H1 (cell line): ENCODE measurements at regions not wholly inside any gene's neighbourhood (a gene's known extent, or its start where the extent isn't known, plus 50 kb on each side); places are given as distances from the start of the nearest gene placed in this dataset.

Experiments used
- CTCF ChIA-PET: fragments of 300-600 bp; sonication (Branson Sonifier 250); formaldehyde crosslinking; loops from one replicate; lab custom pipeline; 2021; ENCODE audit not compliant: partially characterized antibody; lab: Charles Lee
- POLR2A ChIA-PET: fragments of 300-600 bp; sonication (Branson Sonifier 250); formaldehyde crosslinking; loops from one replicate; lab custom pipeline; 2021; ENCODE audit warnings: inconsistent platforms; ENCODE audit not compliant: partially characterized antibody; lab: Charles Lee
- DNase-seq, 2 experiments: peaks; one replicate each; pipeline versions ENCODE4 v3.0.0 to v3.0.0-alpha.2; 2010 to 2022; ENCODE audit warnings: low spot score in 2 of 2, low read depth in 1 of 2, mixed read lengths in 1 of 2
- FAIRE-seq: peaks from 2 replicates; lab custom pipeline; 2011; peaks lifted over from hg19 to GRCh38; lab: Jason Lieb, UNC
- H2AFZ ChIP-seq: 2 replicates; pipeline ENCODE4 v1.8.1; 2012; ENCODE audit warnings: low read length, inconsistent platforms
- H2AK5ac ChIP-seq: 2 replicates; pipeline ENCODE4 v1.6.1; 2013; ENCODE audit warnings: low read depth, low read length
- H2BK120ac ChIP-seq: replicated peaks from 2 replicates; pipeline ENCODE3; 2013; ENCODE audit warnings: low read depth, low read length, inconsistent platforms
- H2BK12ac ChIP-seq: 2 replicates; pipeline ENCODE4 v1.6.1; 2013; ENCODE audit warnings: low read depth, low read length
- H2BK15ac ChIP-seq: 2 replicates; pipeline ENCODE4 v1.6.1; 2013; ENCODE audit warnings: low read length
- H2BK20ac ChIP-seq: 2 replicates; pipeline ENCODE4 v1.6.1; 2013; ENCODE audit warnings: low read length
- H2BK5ac ChIP-seq: 2 replicates; pipeline ENCODE4 v1.6.1; 2013; ENCODE audit warnings: low read depth, low read length
- H3K14ac ChIP-seq: 2 replicates; pipeline ENCODE4 v1.6.1; 2013; ENCODE audit warnings: inconsistent platforms; ENCODE audit not compliant: insufficient read length
- H3K18ac ChIP-seq: 2 replicates; pipeline ENCODE4 v1.6.1; 2013; ENCODE audit warnings: low read length; ENCODE audit errors: extremely low read depth
- H3K23ac ChIP-seq: 2 replicates; pipeline ENCODE4 v1.6.1; 2013; ENCODE audit warnings: inconsistent platforms; ENCODE audit not compliant: insufficient read length
- H3K23me2 ChIP-seq: 2 replicates; pipeline ENCODE4 v1.6.1; 2013; ENCODE audit warnings: low read depth, low read length
- H3K27ac ChIP-seq: 2 replicates; pipeline ENCODE4 v1.6.1; 2011; ENCODE audit warnings: low read depth, low read length, inconsistent platforms
- H3K27me3 ChIP-seq, 4 experiments: replicated peaks in 1 of 4; 1 replicate in 1 of 4; 2 replicates in 3 of 4; pipeline versions ENCODE4 v1.6.1 to v1.8.1; 2011 to 2013; ENCODE audit warnings: low read length in 3 of 4, mild to moderate bottlenecking in 3 of 4, inconsistent platforms in 2 of 4, mixed read lengths in 2 of 4, moderate library complexity in 1 of 4; ENCODE audit not compliant: control insufficient read depth in 3 of 4, insufficient read depth in 3 of 4; ENCODE audit errors: extremely low read depth in 1 of 4
- H3K36me3 ChIP-seq, 4 experiments: 2 replicates each; pipeline versions ENCODE4 v1.6.1 to v1.8.1; 2011 to 2013; ENCODE audit warnings: mild to moderate bottlenecking in 4 of 4, low read length in 3 of 4, moderate library complexity in 2 of 4, control low read depth in 1 of 4, inconsistent platforms in 1 of 4; ENCODE audit not compliant: insufficient read depth in 4 of 4, control insufficient read depth in 2 of 4
- H3K4ac ChIP-seq: replicated peaks from 2 replicates; pipeline ENCODE3; 2013; ENCODE audit warnings: low read length, low read depth, mixed read lengths, inconsistent platforms; ENCODE audit not compliant: insufficient read length
- H3K4me1 ChIP-seq, 4 experiments: replicated peaks in 1 of 4; 1 replicate in 1 of 4; 2 replicates in 3 of 4; pipeline versions ENCODE4 v1.6.1 to v1.8.1; 2011 to 2013; ENCODE audit warnings: low read length in 3 of 4, inconsistent platforms in 2 of 4, mixed read lengths in 1 of 4; ENCODE audit not compliant: insufficient read depth in 4 of 4, control insufficient read depth in 3 of 4
- H3K4me2 ChIP-seq, 2 experiments: 2 replicates each; pipeline versions ENCODE4 v1.6.1 to v1.8.1; 2011 to 2013; ENCODE audit warnings: low read depth in 2 of 2, low read length in 2 of 2, control low read depth in 1 of 2, inconsistent platforms in 1 of 2, mild to moderate bottlenecking in 1 of 2; ENCODE audit not compliant: insufficient read depth in 1 of 2
- H3K4me3 ChIP-seq, 4 experiments: fragments of 200-600, 300-600 bp in 1 of 4; sonication (generic), shearing (Covaris generic), sonication (Bioruptor Twin) in 1 of 4; 2 replicates each; pipeline versions ENCODE4 v1.5.1 to v1.8.1; 2011 to 2016; ENCODE audit warnings: low read length in 4 of 4, low read depth in 3 of 4, control low read depth in 2 of 4, inconsistent platforms in 2 of 4, mild to moderate bottlenecking in 2 of 4, mixed read lengths in 1 of 4, moderate library complexity in 1 of 4; ENCODE audit not compliant: insufficient read depth in 2 of 4; ENCODE audit errors: extremely low read depth in 1 of 4
- H3K56ac ChIP-seq: replicated peaks from 2 replicates; pipeline ENCODE3; 2013; ENCODE audit warnings: low read depth, mild to moderate bottlenecking, mixed read lengths, low read length, inconsistent platforms; ENCODE audit not compliant: insufficient read length
- H3K79me1 ChIP-seq: 2 replicates; pipeline ENCODE4 v1.6.1; 2013; ENCODE audit warnings: low read depth, low read length, control low read depth
- H3K79me2 ChIP-seq, 2 experiments: 2 replicates each; pipeline versions ENCODE4 v1.6.1 to v1.8.1; 2012 to 2013; ENCODE audit warnings: low read length in 2 of 2, mild to moderate bottlenecking in 2 of 2, inconsistent platforms in 1 of 2; ENCODE audit not compliant: insufficient read depth in 2 of 2, control insufficient read depth in 1 of 2
- H3K9ac ChIP-seq, 4 experiments: replicated peaks in 1 of 4; 1 replicate in 1 of 4; 2 replicates in 3 of 4; pipeline versions ENCODE4 v1.6.1 to v1.8.1; 2011 to 2013; ENCODE audit warnings: low read depth in 3 of 4, low read length in 3 of 4, control low read depth in 2 of 4, mild to moderate bottlenecking in 2 of 4, moderate library complexity in 2 of 4, inconsistent platforms in 1 of 4; ENCODE audit errors: extremely low read depth in 1 of 4
- H3K9me3 ChIP-seq, 2 experiments: 2 replicates each; pipeline versions ENCODE4 v1.6.1 to v1.8.1; 2012 to 2013; ENCODE audit warnings: mild to moderate bottlenecking in 2 of 2, moderate library complexity in 2 of 2, control low read depth in 1 of 2, inconsistent platforms in 1 of 2, low read depth in 1 of 2, low read length in 1 of 2, mixed read lengths in 1 of 2; ENCODE audit not compliant: insufficient read depth in 2 of 2
- H4K20me1 ChIP-seq, 2 experiments: replicated peaks in 1 of 2; 2 replicates each; pipeline versions ENCODE3 to v1.8.1; 2011 to 2013; ENCODE audit warnings: inconsistent platforms in 2 of 2, low read length in 2 of 2, mild to moderate bottlenecking in 1 of 2; ENCODE audit not compliant: insufficient read depth in 2 of 2, control insufficient read depth in 1 of 2
- H4K5ac ChIP-seq: 2 replicates; pipeline ENCODE4 v1.6.1; 2013; ENCODE audit warnings: low read length, low read depth, mixed read lengths, inconsistent platforms; ENCODE audit not compliant: insufficient read length
- H4K8ac ChIP-seq: 2 replicates; pipeline ENCODE4 v1.8.0; 2013; ENCODE audit warnings: mild to moderate bottlenecking, moderate library complexity, low read length, inconsistent platforms; ENCODE audit not compliant: insufficient read depth; ENCODE audit errors: extremely low read depth
- H4K91ac ChIP-seq: replicated peaks from 2 replicates; pipeline ENCODE3; 2013; ENCODE audit warnings: low read length, mixed read lengths, inconsistent platforms; ENCODE audit not compliant: insufficient read length
- ATF3 ChIP-seq: IDR thresholded peaks from 2 replicates; pipeline ENCODE4 v1.6.1; 2011; ENCODE audit warnings: low read depth, mild to moderate bottlenecking, low read length; ENCODE audit not compliant: insufficient read depth
- BACH1 ChIP-seq: IDR thresholded peaks from 2 replicates; pipeline ENCODE4 v1.6.1; 2012; ENCODE audit warnings: low read length, improper control_type of control experiment
- CHD1 ChIP-seq: IDR thresholded peaks from 2 replicates; pipeline ENCODE4 v1.6.1; 2012; ENCODE audit warnings: low read depth, low read length, improper control_type of control experiment
- EGR1 ChIP-seq: IDR thresholded peaks from 2 replicates; pipeline ENCODE4 v1.6.1; 2011; ENCODE audit warnings: low read depth, low read length, borderline replicate concordance
- FOSL1 ChIP-seq: IDR thresholded peaks from 2 replicates; pipeline ENCODE4 v1.6.1; 2011; ENCODE audit warnings: mild to moderate bottlenecking, low read depth, low read length, moderate library complexity; ENCODE audit not compliant: insufficient read depth
- JUN ChIP-seq: IDR thresholded peaks from 2 replicates; pipeline ENCODE4 v1.6.1; 2011; ENCODE audit warnings: low read depth, mild to moderate bottlenecking, improper control_type of control experiment, low read length
- JUND ChIP-seq: IDR thresholded peaks from 2 replicates; pipeline ENCODE4 v1.6.1; 2011; ENCODE audit warnings: mild to moderate bottlenecking, improper control_type of control experiment, low read length
- KDM1A ChIP-seq: fragments of 200-600, 300-600 bp; sonication (generic); IDR thresholded peaks from 2 replicates; pipeline ENCODE4 v1.7.1; 2016; ENCODE audit warnings: mild to moderate bottlenecking, low read length, borderline replicate concordance
- KDM4A ChIP-seq: IDR thresholded peaks from one replicate; pipeline ENCODE4 v1.7.1; 2012; ENCODE audit warnings: low read depth, mild to moderate bottlenecking, moderate library complexity, low read length, inconsistent platforms; ENCODE audit not compliant: severe bottlenecking
- SIRT6 ChIP-seq: IDR thresholded peaks from one replicate; pipeline ENCODE4 v1.7.1; 2012; ENCODE audit warnings: low read length, inconsistent platforms
- SUZ12 ChIP-seq: fragments of 200-600 bp; sonication (generic); IDR thresholded peaks from 2 replicates; pipeline ENCODE4 v1.6.1; 2012; ENCODE audit warnings: mild to moderate bottlenecking, inconsistent platforms, low read length, moderate library complexity, mixed read lengths
- TEAD4 ChIP-seq: IDR thresholded peaks from 2 replicates; pipeline ENCODE4 v1.6.1; 2012; ENCODE audit warnings: low read depth, low read length, inconsistent platforms, mixed read lengths
- WGBS, 2 experiments: shearing (Covaris generic) in 1 of 2; methylation state at CpG; one replicate each; pipeline versions ENCODE4 v1.1.6 to v1.1.7; 2013 to 2015; ENCODE audit warnings: low lambda C conversion rate in 2 of 2, mixed read lengths in 2 of 2, inconsistent platforms in 1 of 2, low coverage in 1 of 2, missing lambda C conversion rate in 1 of 2; ENCODE audit not compliant: insufficient replicate concordance in 2 of 2, insufficient coverage in 1 of 2, insufficient read length in 1 of 2; ENCODE audit errors: extremely low coverage in 1 of 2, missing lambda C conversion rate in 1 of 2; 5-methylcytosine and 5-hydroxymethylcytosine counted together
- TF ChIP-seq, protein P1 (sequence below): IDR thresholded peaks from 2 replicates; pipeline ENCODE4 v1.6.1; 2012; ENCODE audit warnings: low read length, inconsistent platforms

GRCh38 chr2:196379600-196379999 lies 208.2 kb upstream of the STK17B start:
- Histone ChIP-seq H4K5ac (no peak overlapping the region), H3K4me2 (no peak overlapping the region), H3K23ac (no peak overlapping the region), H2BK12ac (no peak overlapping the region), H3K27me3 (no peaks in the 10 kb centered on the region), H3K27ac (no peak overlapping the region), H2BK15ac (no peak overlapping the region), H3K79me1 (no peaks in the 10 kb centered on the region), H2BK5ac (no peak overlapping the region), H3K18ac (no peak overlapping the region), H3K9me3 (no peaks in the 10 kb centered on the region), H3K9ac (no peak overlapping the region), H3K4me3 (no peak overlapping the region), H2BK120ac (no peak overlapping the region), H2BK20ac (no peak overlapping the region), H3K79me2 (no peaks in the 10 kb centered on the region), H4K20me1 (no peaks in the 10 kb centered on the region), H3K56ac (no peak overlapping the region), H3K4ac (no peak overlapping the region), H3K14ac (no peak overlapping the region), H4K8ac (no peak overlapping the region), H2AK5ac (no peak overlapping the region), H4K91ac (no peak overlapping the region), H3K23me2 (no peaks in the 10 kb centered on the region), H2AFZ (no peak overlapping the region), H3K36me3 (no peaks in the 10 kb centered on the region), H3K4me1 (no peaks in the 10 kb centered on the region)
- no peak for DNase-seq
- WGBS, 2 experiments = no CpG with 5 or more reads among the region's 3 CpGs
- ChIA-PET POLR2A (no interaction called here), CTCF (interaction anchor here (1.0 to 1.8 kb wide), 2 partner anchors 42 to 380 kb away, joined by 3 to 6 read pairs; no protein-coding TSS in a partner anchor)
- FAIRE-seq = no peak
- no peak for TF ChIP-seq JUND
- no peak for TF ChIP-seq ATF3
- TF ChIP-seq KDM4A = no peak
- no peak for TF ChIP-seq TEAD4
- TF ChIP-seq JUN = no peak
- no peak for TF ChIP-seq SIRT6
- no peak for TF ChIP-seq SUZ12
- no peak for TF ChIP-seq FOSL1
- no peak for TF ChIP-seq BACH1
- TF ChIP-seq KDM1A = no peak
- TF ChIP-seq CHD1 = no peak
- no peak for TF ChIP-seq EGR1
- TF ChIP-seq, protein P1, sequence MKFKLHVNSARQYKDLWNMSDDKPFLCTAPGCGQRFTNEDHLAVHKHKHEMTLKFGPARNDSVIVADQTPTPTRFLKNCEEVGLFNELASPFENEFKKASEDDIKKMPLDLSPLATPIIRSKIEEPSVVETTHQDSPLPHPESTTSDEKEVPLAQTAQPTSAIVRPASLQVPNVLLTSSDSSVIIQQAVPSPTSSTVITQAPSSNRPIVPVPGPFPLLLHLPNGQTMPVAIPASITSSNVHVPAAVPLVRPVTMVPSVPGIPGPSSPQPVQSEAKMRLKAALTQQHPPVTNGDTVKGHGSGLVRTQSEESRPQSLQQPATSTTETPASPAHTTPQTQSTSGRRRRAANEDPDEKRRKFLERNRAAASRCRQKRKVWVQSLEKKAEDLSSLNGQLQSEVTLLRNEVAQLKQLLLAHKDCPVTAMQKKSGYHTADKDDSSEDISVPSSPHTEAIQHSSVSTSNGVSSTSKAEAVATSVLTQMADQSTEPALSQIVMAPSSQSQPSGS = no peak
